ENCODE measurements at regions not wholly inside any gene's neighbourhood (a gene's known extent, or its start where the extent isn't known, plus 50 kb on each side); places are given as distances from the start of the nearest gene placed in this dataset.

DNA sequence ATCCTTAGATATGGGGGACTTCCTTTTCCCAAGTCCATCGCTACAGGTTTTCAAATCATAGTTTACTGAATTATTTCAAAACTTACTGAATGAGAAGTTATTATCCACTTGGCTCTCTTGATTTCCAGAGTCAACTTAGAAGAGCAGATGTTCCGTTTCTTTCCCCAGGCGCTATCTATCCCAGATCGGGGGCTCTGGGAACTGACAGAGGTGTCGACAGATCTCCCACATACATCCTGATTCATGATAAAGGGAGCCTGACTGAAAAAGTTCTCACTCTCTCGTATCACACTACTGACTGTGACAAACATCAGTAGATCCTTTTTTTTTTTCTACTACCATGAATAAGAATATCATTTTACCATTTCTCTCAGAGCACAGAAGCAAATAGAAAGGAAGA, 654.8 kb downstream of the RNF144B start:
- DNase-seq: no peak

DNA sequence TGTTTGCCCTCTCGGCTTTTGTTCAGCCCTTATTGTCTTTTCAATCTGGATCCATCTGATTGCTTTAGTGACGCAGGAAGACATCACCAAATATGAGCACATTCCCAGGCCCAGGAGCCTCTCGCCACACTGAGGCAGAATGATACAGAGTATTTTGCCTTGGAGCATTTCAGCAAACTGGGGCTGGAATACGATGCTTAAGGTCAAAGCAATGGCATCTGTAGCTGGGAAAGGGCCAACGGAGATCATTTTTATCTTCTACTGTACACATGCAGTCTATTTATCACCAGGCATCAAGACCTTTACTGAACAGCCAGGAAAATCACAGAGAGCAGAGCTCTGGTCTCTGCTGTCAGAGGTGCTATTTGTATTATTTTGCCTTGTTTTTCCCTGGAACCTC, 655.3 kb downstream of the RNF144B start:
- no peak for DNase-seq

DNA sequence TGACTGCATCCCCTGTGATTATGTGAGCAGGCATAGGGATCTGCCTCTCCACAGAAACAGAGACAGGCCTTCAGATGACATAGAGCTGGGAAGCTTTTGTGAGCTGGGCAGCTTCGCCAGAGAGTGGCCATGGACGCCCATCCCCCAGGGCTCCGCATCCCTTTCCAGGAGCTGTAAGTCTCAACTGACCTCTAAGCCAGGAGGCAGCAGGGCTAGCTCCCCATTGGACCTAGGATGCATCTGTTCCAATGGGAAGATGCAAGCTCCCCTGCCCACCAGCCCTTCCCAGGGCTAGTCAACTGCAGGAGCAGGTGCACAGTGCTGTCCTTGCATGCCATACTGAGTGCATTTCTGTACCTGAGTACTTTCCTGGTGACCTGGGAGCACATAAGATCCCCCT, 663.6 kb downstream of the RNF144B start:
- DNase-seq: no peak

DNA sequence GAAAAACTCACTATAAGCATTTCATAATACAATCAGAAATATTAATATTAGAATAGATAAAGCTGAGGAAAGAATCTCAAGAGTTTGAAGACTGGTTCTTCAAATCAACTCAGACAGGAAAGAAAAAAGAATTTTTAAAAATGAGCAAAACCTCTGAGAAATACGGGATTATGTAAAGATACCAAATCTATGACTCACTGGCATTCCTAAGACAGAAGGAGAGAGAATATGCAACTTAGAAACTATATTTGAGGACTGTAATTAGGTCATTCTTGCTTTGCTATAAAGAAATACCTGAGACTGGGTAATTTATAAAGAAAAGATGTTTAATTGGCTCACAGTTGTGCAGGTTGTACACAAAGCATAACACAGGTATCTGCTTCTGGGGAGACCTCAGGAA, 665.1 kb downstream of the RNF144B start:
- no peak for DNase-seq

DNA sequence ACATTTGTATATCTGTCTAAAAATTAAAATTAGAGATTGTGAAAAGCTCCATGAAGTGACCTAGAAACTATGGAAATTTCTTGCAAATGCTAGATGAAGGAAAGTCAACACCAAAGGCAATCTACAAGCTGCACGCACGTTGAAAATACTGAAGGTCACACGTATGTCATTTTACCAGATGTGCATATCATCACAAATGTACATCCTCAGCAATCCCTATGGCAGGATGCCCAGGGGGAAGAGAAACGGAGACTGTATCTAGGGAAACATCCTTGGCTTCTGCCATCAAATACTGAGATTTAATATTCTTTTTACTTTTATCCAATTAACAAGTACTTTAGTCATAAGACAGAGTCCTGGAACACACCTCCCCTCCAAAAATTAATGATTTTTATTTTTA, 672.0 kb downstream of the RNF144B start:
- no peak for DNase-seq

DNA sequence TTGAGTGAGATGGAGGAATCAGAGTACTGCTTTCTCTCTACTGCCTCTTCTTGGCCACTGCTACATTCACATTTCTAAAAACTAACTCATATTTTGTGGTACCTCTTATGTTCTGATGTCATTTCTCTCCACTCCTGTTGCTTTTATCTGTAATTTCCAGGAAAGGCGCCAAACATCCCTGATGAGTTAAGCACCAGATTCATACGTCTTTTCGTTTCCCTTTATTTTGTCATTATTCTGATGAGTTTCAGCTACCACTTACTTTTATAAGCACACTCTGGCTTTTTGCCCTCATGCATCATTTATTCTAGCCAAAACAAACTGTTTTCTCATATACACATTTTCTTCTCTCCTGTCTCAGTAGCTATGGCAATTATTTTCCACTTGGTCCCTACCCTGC, 680.0 kb downstream of the RNF144B start:
- DNase-seq: no peak

DNA sequence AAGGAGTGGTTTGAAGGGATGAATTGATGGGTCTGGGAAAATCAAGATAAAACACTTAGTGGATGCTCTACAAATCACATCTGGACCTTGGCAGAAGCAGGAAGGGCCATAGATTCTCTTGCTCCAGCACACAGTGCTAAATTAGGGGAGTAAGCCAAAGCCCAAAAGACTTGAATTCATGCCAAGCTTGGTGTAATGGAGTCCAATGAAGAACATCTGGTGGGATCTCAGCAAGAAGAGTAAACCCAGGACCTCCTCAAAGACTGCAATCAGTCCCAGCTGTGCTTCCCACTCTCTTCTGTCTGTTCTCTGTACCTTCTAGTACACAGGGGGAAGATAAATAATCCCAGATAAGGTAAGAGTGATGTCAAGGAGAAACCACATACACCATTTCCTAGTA, 683.4 kb downstream of the RNF144B start:
- DNase-seq: no peak

DNA sequence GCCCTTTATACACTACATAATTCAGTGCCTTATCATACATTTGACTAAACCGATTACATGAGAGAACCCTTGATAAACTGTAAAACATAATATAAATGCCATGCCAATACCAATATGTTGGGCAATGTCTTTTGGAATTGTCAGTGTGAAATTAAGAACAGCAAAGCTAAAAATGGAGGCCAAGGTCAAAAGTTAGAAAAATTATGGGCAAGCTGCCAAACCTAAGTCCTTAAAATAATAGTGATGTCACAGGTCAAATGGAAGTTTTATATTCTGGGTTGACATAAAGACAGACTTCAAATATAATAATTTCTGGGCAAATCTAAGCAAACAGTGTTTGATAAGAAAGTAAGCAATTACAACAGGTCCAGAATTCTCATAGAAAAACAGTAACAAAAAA, 696.7 kb downstream of the RNF144B start:
- no peak for DNase-seq

DNA sequence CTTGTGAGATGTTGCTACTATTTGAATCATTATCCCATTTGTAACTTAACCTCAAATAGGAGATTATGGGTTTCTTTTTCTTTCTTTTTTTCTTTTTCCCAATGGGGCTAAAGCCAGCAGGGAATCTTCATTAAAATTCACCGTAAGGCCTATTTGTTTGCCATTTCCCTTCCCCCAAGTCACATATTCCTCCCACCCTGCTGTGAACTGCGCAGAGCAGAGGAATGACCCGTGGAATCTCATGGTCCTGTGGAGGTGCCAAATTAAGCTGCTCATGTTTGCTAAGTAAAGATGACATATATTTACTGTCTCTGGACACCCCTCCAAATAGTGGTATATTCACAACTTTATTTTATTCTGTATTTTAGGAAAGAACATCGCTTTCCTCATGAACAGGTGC, 699.3 kb downstream of the RNF144B start:
- no peak for DNase-seq

DNA sequence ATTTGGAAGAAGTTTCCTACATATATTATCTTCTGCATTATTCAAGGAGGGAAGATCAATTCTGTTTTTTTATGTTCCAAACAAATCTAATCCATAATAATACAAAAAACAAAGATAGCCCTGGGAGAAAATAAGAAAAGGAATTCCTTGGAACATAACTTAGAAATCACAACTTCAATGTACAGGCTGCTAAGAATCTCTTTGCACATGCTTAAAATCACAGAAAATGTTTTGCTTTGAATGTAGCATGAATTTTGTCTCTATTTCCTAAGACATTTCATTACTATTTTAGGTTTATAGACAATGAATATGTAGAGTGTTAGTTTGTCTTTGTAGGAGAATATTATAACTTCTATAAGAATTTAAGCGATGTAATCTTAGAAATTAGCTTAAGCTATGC, 700.1 kb downstream of the RNF144B start:
- DNase-seq: no peak

DNA sequence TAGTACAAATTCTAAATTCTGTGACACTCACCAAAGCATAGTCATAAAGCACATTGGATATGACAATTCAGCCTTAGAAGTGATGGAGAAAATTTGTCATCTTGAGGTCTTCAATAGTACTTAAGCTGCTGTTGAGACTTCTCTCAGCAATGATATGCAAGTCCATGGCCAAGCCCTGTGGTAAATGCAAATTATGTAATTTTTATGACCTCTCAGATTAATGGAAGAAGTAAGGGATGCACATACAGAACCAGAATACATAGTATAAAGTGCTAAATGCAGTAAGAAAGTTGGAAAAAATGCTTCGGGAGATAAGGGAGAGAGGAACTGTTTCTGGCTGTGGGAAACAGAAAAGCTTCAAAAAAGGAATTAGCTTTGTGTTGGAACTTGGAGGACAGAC, 700.7 kb downstream of the RNF144B start:
- no peak for DNase-seq

DNA sequence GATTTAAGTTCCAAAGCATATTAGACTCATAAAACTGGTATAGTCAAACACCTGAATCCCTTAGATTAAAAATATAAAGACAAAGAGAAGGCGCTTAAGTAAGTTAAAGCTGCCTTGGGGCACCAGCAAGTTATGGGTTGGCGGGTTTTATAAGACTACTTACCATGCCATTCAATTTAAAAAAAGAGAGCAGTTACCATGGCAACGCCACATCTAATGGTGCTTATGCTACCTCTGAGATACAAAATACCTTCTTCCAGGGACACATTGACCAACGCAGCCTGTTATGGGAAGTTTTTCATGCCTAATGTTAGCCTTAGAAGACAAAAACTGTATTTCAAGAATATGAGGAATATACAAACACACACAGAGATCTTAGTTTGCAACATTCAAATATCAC, 713.6 kb downstream of the RNF144B start:
- DNase-seq: no peak

DNA sequence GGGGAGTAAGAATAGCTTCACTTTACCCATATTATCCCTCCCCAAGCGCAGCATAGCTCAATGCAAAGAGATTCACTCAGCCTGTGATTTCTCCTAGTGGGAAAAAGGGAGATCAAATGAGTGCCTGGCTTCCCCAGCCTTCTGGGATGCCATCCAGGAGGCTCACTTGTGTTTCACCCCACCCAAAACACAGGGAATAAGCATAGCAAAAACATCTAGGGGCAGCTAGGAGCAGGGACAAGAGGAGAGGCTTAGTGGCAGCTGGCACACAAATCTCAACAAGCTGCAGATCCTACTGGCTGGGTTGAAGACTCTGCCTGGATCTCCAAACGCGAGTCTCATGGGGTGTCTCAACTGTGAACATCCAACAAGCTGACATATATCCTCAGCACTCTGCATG, 715.8 kb downstream of the RNF144B start:
- no peak for DNase-seq

DNA sequence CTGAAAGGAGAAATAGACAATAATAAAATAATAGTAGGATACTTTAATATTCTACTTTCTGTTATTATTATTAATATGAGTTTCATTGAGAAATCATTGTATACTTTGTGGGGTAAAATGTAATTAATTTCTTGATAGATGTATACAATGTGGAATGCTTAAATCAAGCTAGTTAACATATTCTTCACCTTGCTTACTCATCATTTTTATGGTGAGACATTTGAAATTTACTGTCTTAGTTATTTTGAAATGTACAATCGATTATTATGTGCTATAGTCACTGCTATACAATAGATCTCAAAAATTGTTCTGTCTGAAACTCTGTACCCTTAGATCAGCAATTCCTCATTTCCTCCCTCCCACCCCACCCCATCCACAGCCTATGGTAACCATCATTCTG, 720.3 kb downstream of the RNF144B start:
- DNase-seq: no peak

DNA sequence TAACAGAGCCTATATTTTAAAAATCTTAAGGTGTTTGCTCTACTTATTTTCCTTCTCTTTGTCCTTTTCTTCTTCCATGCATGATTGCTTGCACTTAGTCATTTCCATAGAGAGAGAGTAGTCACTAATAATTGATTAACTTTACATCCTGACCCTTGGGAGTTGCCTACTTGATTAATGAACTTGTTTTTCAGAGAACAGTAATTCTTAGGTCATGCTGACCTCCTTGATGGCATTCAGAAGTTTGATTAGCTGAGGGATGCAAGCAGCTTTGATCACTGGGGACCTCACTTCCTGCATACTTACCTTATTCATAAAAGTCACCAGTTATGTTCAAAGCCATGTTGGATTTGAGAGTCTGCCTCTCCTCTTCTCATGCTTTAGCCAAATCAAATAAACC, 715.6 kb upstream of the ID4 start:
- DNase-seq: no peak

DNA sequence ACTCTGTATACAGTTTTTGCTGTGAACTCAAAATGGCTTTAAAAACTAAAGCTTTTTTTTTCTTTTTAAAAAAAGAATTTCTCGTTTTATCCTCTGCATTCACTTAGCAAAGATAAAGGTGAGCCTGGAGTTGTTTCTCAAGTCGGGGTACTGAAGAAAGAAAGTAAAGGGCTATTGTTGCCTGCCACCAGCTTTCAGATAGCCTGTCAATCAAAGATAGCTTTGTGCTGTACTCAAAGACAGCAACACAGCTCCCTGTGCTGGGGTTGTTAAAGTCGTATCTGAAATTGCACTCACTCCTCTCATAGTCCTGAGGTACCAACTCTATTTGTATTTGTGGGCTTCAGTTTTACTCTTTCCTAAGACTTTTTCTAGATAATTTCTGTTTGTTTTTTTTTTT, 710.1 kb upstream of the ID4 start:
- no peak for DNase-seq

DNA sequence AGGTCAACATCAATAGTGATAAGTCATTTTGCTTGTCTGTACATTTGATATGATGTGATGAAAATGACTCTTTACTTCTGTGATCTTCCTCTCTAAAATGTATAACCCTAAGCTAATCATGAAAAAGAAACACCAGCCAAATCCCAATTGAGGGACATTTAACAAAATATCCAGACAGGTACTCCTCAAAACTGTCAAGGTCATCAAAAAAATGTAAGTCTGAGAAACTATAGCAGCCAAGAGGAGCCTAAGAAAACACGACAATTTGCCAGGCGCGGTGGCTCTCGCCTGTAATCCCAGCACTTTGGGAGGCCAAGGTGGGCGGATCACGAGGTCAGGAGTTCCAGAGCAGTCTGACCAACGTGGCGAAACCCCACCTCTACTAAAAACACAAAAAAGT, 708.5 kb upstream of the ID4 start:
- no peak for DNase-seq

DNA sequence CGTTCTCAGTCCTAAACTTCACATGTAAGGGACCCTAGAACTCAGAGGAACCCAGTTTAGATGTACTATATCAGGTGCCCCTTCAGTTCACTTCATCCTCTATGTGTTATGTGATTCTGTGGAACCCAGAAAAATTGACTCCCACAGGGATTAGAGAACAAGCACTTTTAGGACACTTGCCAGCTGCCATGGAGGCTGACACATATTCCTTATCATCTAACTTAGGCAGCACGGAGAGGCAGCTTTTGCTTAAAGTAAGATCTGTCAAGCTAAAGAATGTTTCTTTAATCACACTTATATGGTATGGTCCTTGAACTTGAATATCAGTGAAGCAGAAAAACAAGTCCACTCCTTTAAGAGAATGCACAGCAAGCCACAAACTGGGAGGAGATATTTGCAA, 701.5 kb upstream of the ID4 start:
- no peak for DNase-seq

DNA sequence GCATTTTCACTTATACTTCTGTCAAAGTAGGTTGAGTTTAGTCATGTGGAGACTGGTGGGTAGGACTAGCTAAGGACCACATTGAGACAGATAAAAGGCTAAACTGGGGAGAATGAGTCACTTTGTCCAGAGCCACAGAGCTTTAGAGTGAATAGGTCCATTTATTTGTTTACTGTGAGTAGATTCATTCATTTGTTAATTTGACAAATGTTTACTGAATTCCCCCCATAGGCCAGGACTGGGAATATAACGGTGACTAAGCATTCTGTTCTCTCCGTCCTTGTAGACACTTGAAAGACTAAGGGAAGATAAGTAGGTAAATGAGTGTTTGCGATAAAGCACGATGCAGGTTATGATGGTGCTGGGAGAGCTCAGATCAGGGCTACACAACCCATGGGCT, 699.7 kb upstream of the ID4 start:
- DNase-seq: no peak

DNA sequence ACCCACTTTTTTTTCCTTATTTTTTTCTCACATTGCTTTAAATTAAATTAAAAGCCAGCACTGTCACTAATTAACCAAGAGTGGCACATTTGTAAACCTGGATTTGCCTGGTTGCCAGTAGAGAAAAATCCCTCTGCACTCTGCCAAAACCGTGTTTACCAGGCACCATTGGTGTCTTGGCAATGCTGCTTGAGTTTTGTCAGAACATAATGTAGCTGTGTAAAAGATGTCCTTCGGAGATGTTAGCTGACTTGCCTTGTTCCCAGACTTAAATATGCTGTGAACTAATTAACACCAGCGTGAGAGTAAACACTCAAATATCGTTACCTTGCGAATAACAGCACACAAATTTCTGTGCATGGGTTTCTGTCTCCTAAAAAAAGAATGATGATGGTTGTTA, 694.9 kb upstream of the ID4 start:
- DNase-seq: no peak

DNA sequence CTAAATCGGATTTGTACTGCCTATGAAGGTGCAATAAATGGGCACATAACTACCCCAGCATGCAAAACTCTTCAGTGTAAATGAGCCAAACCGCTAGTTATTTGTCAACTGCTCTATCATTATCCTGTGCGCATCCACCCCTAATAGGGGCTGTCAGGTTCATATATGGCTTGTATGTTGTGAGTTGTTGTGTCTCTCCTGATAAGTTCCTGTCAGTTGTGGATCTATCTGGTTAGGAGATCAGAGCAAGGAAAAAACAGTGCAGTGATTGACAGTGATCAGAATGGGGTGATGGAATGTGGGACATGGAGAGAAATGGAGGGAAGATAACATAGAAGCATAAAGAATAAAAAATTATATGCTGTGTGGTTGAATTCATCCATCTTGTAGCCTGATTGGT, 686.9 kb upstream of the ID4 start:
- no peak for DNase-seq

DNA sequence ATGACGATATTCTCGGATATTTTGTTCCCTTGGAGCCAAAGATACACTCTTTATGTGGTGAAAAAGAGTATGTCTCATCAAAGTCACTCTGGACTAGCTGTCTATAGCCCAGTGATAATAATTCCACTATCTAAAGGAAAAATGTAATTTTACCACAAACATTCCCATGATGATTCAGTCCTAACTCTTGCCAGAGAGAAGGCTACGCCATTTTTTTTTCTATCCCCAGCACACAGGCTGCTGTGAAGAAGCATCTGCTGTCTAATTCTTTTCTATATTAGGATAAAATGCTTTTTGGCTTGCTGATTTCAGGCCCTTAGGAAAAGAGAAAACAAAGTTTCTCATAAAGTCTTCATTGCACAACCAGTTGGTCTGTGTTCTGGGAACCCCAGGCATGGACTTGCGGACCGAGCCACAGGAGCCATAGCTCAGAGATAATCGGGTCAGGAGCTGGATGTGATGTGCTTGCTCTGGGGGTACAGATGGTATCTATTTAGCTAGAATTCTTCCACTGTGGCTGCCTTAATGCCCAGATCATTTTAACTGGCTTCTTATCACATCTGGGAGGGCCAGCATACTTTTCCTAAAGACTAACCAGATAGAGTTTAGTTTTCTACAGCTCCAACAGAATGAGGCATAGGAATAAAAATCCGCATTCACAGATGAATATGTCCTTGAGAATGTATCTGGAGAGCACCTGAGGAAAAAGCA, 683.7 kb upstream of the ID4 start:
- DNase-seq: no peak

DNA sequence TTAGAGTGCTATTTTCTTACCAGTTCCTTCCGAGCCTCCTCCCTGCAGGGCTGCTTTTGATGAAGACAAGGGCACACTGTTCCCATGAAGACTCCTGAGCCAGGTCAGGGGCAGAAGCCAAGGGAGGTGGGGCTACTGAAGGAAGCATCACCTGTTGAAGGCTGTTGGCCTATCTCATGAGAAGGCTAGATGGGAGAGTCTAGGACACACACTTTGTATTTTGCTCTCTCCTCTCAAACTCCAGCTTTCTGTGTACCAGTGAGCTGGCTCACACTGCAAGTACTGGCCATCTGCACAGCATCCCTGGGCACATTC, 683.2 kb upstream of the ID4 start:
- no peak for DNase-seq

DNA sequence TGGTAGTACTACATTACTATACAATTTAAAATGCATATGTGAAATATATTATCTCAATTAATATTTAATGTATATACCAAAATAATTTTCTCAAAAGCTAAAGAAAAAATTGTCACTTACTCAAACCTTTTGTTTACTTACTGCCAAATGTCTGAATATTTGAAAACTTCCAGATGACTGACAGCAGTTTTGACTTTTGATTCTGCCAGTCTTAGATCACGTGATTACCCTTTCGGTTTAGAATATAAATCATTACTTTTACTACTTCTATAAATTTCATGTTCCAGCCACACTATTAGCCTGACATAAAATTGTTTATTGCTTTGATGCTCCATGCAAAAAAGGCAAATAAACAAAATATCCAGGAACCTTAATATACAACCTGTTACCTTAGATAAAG, 680.7 kb upstream of the ID4 start:
- no peak for DNase-seq

DNA sequence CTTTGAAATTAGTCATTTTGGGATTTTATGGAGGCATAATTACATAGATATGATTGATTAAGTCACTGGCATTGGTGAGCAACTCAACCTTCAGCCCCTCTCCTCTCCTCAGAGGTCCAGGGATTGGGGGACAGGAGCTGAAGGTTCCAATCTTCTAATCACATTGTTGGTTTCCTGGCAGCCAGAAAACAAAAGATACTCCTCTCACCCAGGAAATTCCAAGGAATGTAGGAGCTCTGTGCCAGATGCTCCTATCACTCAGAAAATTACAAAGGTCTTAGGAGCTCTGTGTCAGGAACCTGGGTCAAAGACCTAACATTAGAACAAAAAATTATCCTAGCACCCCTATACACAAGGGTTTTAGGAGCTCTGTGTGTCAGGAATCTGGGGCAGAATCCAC, 679.7 kb upstream of the ID4 start:
- no peak for DNase-seq

DNA sequence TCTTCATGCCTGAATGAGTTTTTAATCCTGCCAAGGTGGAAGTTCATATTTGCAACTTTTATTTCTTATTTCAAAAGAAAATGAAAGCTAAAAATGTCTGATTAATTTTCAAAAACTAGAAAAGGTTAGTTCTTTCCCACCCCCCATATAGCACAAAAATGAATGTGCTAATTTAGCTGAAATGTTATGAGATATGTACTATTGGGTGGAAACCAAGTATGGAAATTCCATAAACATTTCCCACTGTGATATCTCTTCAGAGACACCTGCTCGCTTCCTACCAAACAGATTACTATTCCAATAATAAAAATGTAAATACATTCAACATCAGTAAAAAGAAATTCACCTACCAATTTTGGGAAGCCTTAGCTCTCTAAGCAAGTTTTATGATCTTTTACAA, 678.6 kb upstream of the ID4 start:
- DNase-seq: no peak
